ENCODE measurements at regions not wholly inside any gene's neighbourhood (a gene's known extent, or its start where the extent isn't known, plus 50 kb on each side); places are given as distances from the start of the nearest gene placed in this dataset.

DNA sequence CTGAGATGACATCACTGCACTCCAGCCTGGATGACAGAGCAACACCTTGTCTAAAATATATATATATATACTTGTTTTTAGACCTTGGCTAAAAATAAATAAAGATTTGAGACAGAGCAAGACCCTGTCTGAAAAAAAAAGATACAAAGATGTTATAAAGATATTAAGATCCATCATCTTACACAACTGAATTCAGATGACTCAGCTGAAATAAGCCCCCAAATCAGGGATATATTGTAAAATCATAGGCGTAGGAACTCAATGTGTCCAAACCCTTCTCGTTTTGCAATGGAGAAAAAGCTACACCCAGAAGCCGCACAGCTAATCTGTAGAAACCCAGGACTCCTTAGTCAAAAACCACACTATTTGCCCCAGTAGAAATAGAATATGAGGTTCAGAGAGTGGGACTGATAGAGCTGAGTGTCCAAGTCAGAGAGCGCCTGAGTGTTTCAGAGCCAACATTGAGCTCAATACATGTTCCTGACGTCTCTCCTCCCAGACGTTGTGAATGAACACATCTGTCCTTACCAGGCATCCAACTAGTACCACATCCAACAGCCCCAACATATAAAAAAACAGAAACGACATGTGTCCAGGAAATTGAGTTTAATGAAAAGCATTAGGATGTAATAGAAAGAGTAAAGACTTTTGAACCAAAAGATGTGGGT is 207.9 kb upstream of the BLID start:
- no peaks in the 10 kb centered on the region for H3K4me1 ChIP-seq
- H3K9me3 ChIP-seq, result no peaks in the 10 kb centered on the region
- H3K36me3 ChIP-seq, result no peaks in the 10 kb centered on the region
- DNase-seq, result no peak
- TF ChIP-seq, protein P1, sequence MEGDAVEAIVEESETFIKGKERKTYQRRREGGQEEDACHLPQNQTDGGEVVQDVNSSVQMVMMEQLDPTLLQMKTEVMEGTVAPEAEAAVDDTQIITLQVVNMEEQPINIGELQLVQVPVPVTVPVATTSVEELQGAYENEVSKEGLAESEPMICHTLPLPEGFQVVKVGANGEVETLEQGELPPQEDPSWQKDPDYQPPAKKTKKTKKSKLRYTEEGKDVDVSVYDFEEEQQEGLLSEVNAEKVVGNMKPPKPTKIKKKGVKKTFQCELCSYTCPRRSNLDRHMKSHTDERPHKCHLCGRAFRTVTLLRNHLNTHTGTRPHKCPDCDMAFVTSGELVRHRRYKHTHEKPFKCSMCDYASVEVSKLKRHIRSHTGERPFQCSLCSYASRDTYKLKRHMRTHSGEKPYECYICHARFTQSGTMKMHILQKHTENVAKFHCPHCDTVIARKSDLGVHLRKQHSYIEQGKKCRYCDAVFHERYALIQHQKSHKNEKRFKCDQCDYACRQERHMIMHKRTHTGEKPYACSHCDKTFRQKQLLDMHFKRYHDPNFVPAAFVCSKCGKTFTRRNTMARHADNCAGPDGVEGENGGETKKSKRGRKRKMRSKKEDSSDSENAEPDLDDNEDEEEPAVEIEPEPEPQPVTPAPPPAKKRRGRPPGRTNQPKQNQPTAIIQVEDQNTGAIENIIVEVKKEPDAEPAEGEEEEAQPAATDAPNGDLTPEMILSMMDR (IDR thresholded peaks at IDR 0.05; ENCODE audit: low read depth, low read length), result no peak
- no peaks in the 10 kb centered on the region for H3K27me3 ChIP-seq
- H3K4me3 ChIP-seq (ENCODE audit: low read depth, low read length), result no peak overlapping the region

DNA sequence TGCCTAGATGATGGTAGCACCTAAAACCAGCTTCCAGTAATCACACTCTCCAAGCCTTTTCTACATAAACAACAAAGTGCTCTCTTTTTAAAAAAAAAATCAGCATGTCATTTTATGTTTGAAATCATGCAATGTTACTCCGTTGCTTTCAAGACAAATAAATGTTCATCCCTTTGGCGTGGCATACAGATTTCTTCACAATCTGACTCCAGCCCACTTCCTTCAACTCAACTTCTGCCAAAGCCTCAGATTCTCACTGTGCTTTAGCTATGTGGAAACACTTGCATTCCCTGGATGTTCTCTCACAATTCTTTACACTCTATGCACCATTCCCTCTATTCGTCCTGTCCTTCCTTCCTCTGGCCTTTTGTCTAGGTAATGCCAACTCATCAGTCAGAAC is 206.3 kb upstream of the BLID start:
- no peak for DNase-seq
- Histone ChIP-seq H3K36me3 (no peaks in the 10 kb centered on the region), H3K9me3 (no peaks in the 10 kb centered on the region), H3K27me3 (no peaks in the 10 kb centered on the region), H3K4me3 (ENCODE audit: low read depth, low read length) (no peak overlapping the region), H3K4me1 (no peaks in the 10 kb centered on the region)
- TF ChIP-seq, protein P1 (IDR thresholded peaks at IDR 0.05; ENCODE audit: low read depth, low read length), result no peak

DNA sequence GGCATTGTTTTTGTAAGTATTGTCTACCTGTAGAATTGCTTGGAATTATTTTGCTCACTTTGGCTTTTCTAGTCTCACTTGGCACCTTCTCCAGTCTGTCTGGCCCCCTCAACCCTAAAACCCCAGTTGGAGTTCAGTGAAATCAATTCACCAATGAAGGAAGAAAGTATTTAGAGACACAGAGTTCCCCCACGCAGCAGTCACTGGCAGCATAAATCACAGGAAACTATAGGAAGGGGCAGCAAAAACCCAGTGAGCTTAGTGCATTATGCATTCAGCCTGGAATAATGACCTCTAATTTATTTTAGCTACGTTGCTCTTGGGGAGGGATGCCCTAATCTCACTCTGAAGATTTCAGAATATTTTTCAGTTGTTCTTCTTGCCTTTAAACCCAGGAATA is 204.7 kb upstream of the BLID start:
- no peaks in the 10 kb centered on the region for H3K27me3 ChIP-seq
- no peaks in the 10 kb centered on the region for H3K4me1 ChIP-seq
- H3K4me3 ChIP-seq (ENCODE audit: low read depth, low read length), result no peak overlapping the region
- no peaks in the 10 kb centered on the region for H3K36me3 ChIP-seq
- TF ChIP-seq, protein P1 (IDR thresholded peaks at IDR 0.05; ENCODE audit: low read depth, low read length), result no peak
- no peaks in the 10 kb centered on the region for H3K9me3 ChIP-seq
- no peak for DNase-seq

DNA sequence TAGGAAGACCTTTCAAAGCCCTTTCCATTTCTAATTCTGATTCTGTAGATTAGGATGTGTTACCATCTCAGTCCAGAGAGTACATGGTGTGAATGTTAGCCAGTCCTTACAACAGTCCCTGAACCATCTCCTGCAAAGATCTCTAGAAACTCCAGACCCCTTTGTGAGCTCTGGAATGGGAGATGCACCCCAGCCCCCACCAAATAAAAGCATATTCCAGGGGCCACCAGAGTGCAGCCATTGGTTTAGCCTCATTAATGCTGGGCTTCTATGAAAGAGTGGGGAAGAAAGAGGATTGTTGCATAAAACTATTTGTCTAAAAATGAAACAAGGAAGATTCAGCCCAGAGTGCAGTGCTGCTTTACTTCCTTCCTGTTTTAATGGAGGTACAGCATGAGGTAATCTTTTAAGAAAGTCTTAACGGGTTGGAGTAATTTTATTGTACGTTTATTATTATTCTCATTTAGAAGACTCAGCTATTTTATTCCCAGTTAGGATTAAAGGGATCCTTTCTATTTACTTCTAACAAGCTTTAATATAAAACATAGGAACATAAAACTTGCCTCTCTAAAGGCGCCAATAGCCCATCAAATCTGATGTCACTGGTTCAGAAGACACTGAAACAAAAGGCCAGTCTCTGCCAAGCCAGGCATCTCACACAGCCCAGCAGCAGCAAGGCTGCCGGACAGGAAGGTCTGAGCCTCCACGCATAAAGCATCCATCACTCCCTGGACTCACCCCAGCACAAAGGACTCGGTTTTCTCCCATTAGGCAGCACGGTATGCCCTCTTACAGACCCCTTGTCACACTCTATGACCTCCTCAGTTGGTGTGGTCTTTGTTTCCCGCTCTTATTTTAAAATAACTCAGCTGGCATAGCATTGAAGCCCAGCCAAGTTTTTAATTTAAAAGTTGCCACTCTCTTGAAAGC is 203.9 kb upstream of the BLID start:
- Histone ChIP-seq H3K4me3 (ENCODE audit: low read depth, low read length) (no peak overlapping the region), H3K27me3 (no peaks in the 10 kb centered on the region), H3K9me3 (no peaks in the 10 kb centered on the region), H3K36me3 (no peaks in the 10 kb centered on the region), H3K4me1 (no peaks in the 10 kb centered on the region)
- DNase-seq, result no peak
- TF ChIP-seq, protein P1 (IDR thresholded peaks at IDR 0.05; ENCODE audit: low read depth, low read length), result no peak

DNA sequence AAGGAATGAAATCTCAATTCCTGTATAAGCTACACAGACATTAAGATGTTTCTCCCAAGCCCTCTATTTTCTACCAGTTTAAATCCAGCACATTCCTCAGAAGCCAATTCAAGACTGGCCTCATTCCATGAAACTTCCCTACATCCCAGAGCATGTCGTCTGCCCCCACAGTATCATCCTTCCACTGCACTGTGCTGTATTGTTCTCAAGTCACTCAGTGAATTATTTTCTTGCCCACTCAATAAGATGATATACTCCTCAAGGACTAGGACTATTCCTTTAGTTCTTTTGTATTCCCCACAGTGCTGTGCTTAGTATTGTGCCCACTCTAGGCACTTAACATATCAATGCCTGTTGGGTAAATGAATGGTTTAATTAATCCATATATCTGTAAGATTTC is 203.1 kb upstream of the BLID start:
- no peak for DNase-seq
- TF ChIP-seq, protein P1 (IDR thresholded peaks at IDR 0.05; ENCODE audit: low read depth, low read length), result no peak
- no peaks in the 10 kb centered on the region for H3K36me3 ChIP-seq
- H3K9me3 ChIP-seq, result no peaks in the 10 kb centered on the region
- no peak overlapping the region for H3K4me3 ChIP-seq (ENCODE audit: low read depth, low read length)
- H3K4me1 ChIP-seq, result no peaks in the 10 kb centered on the region
- H3K27me3 ChIP-seq, result no peaks in the 10 kb centered on the region

DNA sequence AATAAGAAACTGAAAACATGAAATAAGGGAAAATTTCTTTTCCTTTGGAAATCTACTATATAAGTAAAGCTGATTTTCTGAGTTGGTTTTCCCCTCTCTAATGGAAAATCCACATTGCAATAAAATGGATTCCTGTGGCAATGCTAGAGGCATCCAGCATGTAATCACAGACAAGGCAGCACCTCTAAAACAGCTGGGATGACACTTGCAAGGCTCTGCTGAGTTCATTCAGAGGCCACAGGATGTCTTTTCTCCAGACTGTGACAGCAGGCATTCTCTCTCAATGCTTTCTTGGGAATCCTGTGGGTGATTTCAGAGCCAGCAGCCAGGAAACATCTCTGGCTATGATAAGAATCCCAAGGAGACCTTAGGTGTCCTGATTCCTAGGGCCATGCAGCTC is 201.3 kb upstream of the BLID start:
- Histone ChIP-seq H3K9me3 (no peaks in the 10 kb centered on the region), H3K27me3 (no peaks in the 10 kb centered on the region), H3K36me3 (no peaks in the 10 kb centered on the region), H3K4me3 (ENCODE audit: low read depth, low read length) (no peak overlapping the region), H3K4me1 (no peaks in the 10 kb centered on the region)
- no peak for DNase-seq
- TF ChIP-seq, protein P1 (IDR thresholded peaks at IDR 0.05; ENCODE audit: low read depth, low read length), result no peak
